ENCODE measurements at regions not wholly inside any gene's neighbourhood (a gene's known extent, or its start where the extent isn't known, plus 50 kb on each side); places are given as distances from the start of the nearest gene placed in this dataset.

GRCh38 chr13:100753376-100753775, 78.8 kb upstream of the TMTC4 start:
- no peaks in the 10 kb centered on the region for H3K9me3 ChIP-seq (ENCODE audit: control insufficient read depth, low read length)
- no peak overlapping the region for H3K27ac ChIP-seq (ENCODE audit: low read depth, low read length)
- no peaks in the 10 kb centered on the region for H3K36me3 Mint-ChIP-seq (ENCODE audit: low read depth)
- no peaks in the 10 kb centered on the region for H3K36me3 ChIP-seq (ENCODE audit: control insufficient read depth, insufficient read depth, low read length)
- TF ChIP-seq CTCF (conservative IDR thresholded peaks at IDR 0.05) = no peak
- no peak overlapping the region for H3K4me3 ChIP-seq (ENCODE audit: low read length)
- no peak overlapping the region for H3K27ac Mint-ChIP-seq
- no peaks in the 10 kb centered on the region for H3K4me1 ChIP-seq (ENCODE audit: control insufficient read depth, insufficient read depth, low read length)
- no peaks in the 10 kb centered on the region for H3K9me3 Mint-ChIP-seq
- no peaks in the 10 kb centered on the region for H3K4me1 Mint-ChIP-seq
- H3K4me3 Mint-ChIP-seq = no peak overlapping the region
- WGBS, 2 experiments (ENCODE audit: insufficient coverage in 1 of 2, insufficient read length in 1 of 2) = 91 to 95% methylated on average over 4 of the region's 4 CpGs
- no peak for DNase-seq
- no peaks in the 10 kb centered on the region for H3K27me3 ChIP-seq (ENCODE audit: control insufficient read depth, insufficient read depth, low read length, poor library complexity, severe bottlenecking)
- no peak overlapping the region for H3K9ac ChIP-seq (ENCODE audit: extremely low read depth, low read length, poor library complexity, severe bottlenecking)
- H3K27me3 Mint-ChIP-seq (ENCODE audit: insufficient read depth) = peaks cover 2% of the 10 kb centered on the region

- DNase-seq = no peak
- Mint-ChIP-seq H3K9me3 (no peaks in the 10 kb centered on the region), H3K4me3 (no peak overlapping the region), H3K27ac (no peak overlapping the region), H3K36me3 (ENCODE audit: low read depth) (no peaks in the 10 kb centered on the region), H3K27me3 (ENCODE audit: insufficient read depth) (peaks cover 3% of the 10 kb centered on the region), H3K4me1 (no peaks in the 10 kb centered on the region)
- no peak overlapping the region for H3K4me3 ChIP-seq (ENCODE audit: low read length)
- no peak overlapping the region for H3K27ac ChIP-seq (ENCODE audit: low read depth, low read length)
- H3K9me3 ChIP-seq (ENCODE audit: control insufficient read depth, low read length) = no peaks in the 10 kb centered on the region
- H3K27me3 ChIP-seq (ENCODE audit: control insufficient read depth, insufficient read depth, low read length, poor library complexity, severe bottlenecking) = no peaks in the 10 kb centered on the region
- H3K4me1 ChIP-seq (ENCODE audit: control insufficient read depth, insufficient read depth, low read length) = no peaks in the 10 kb centered on the region
- WGBS, 2 experiments (ENCODE audit: insufficient coverage in 1 of 2, insufficient read length in 1 of 2) = 88 to 93% methylated on average over 7 to 12 of the region's 13 CpGs
- TF ChIP-seq CTCF (conservative IDR thresholded peaks at IDR 0.05) = peak; percentile 47
- no peaks in the 10 kb centered on the region for H3K36me3 ChIP-seq (ENCODE audit: control insufficient read depth, insufficient read depth, low read length)
- H3K9ac ChIP-seq (ENCODE audit: extremely low read depth, low read length, poor library complexity, severe bottlenecking) = no peak overlapping the region
Measured at GRCh38 chr13:100751826-100752225, 77.2 kb upstream of the TMTC4 start.

GRCh38 chr13:100746953-100747683, 72.5 kb upstream of the TMTC4 start:
- Histone ChIP-seq H3K4me1 (ENCODE audit: control insufficient read depth, insufficient read depth, low read length) (no peaks in the 10 kb centered on the region), H3K9ac (ENCODE audit: extremely low read depth, low read length, poor library complexity, severe bottlenecking) (no peak overlapping the region), H3K4me3 (ENCODE audit: low read length) (no peak overlapping the region), H3K36me3 (ENCODE audit: control insufficient read depth, insufficient read depth, low read length) (no peaks in the 10 kb centered on the region), H3K27ac (ENCODE audit: low read depth, low read length) (no peak overlapping the region), H3K9me3 (ENCODE audit: control insufficient read depth, low read length) (no peaks in the 10 kb centered on the region), H3K27me3 (ENCODE audit: control insufficient read depth, insufficient read depth, low read length, poor library complexity, severe bottlenecking) (no peaks in the 10 kb centered on the region)
- no peak for DNase-seq
- Mint-ChIP-seq H3K36me3 (ENCODE audit: low read depth) (no peaks in the 10 kb centered on the region), H3K27me3 (ENCODE audit: insufficient read depth) (peaks cover 5% of the 10 kb centered on the region), H3K27ac (no peak overlapping the region), H3K4me1 (no peaks in the 10 kb centered on the region), H3K9me3 (peaks cover 2% of the 10 kb centered on the region), H3K4me3 (no peak overlapping the region)
- 93 to 96% methylated on average over 4 to 6 of the region's 6 CpGs for WGBS, 2 experiments (ENCODE audit: insufficient coverage in 1 of 2, insufficient read length in 1 of 2)
- no peak for TF ChIP-seq CTCF (conservative IDR thresholded peaks at IDR 0.05)
